NT2/D1 (cell line): ENCODE measurements at regions not wholly inside any gene's neighbourhood (a gene's known extent, or its start where the extent isn't known, plus 50 kb on each side); places are given as distances from the start of the nearest gene placed in this dataset.

ENCODE experiments used
- YY1 ChIP-seq: IDR thresholded peaks from 2 replicates; pipeline ENCODE4 v1.6.1; 2011; ENCODE audit not compliant: insufficient read length, insufficient read depth
- ZNF274 ChIP-seq: IDR thresholded peaks from 2 replicates; pipeline ENCODE4 v1.6.1; 2011; ENCODE audit warnings: mild to moderate bottlenecking, low read depth, low read length

DNA sequence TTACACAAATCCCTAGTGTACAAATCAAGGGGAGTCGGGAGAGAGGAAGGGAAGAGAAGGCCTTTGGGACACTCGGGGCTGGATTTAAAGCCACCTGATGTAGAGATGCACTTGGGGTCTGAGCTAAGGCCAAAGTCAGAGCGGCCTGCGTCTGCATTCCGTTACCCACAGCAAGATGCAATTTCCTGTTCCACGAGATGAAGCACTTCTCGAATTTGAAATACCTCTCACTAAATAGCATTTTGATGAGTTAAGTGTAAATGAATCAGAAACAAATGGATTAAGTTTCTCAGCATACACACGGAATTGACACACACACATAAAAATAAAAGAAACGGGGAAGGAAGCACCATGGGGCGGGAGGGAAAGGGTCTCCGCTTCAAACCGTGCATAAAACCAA, 386.0 kb downstream of the SOX9 start:
- TF ChIP-seq YY1 (no peak), ZNF274 (no peak)
